ENCODE measurements at regions not wholly inside any gene's neighbourhood (a gene's known extent, or its start where the extent isn't known, plus 50 kb on each side); places are given as distances from the start of the nearest gene placed in this dataset.

DNA sequence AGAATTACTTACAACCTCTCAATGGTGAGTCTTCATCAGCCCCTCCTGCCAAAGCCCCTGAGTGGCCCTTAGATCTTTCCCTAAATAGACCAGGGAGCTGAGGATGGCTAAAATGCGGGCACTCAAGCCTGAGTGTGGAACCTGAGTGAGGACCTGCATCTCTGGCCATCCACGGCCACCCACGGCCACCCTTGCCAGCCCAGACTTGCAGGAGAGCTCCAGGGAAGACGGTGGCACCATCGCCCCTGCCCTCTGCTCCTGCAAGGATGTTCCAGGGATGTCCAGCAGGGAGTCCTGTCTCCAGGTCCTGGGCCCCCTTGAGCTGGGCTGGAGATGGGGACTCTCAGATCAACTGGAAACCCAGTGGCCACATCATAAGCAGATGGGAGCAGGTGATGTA, 68.2 kb upstream of the OLFM1 start:
- no peak for TF ChIP-seq RAD21 (conservative IDR thresholded peaks at IDR 0.05 in 1 of 2, IDR thresholded peaks at IDR 0.05 in 1 of 2)
- TF ChIP-seq ZNF302 (CRISPR knock-in tag; IDR thresholded peaks at IDR 0.05) = no peak
- TF ChIP-seq RCOR1 (IDR thresholded peaks at IDR 0.05; ENCODE audit: low read depth, low read length) = no peak
- TF ChIP-seq HDAC2 (IDR thresholded peaks at IDR 0.05) = no peak
- no peak for TF ChIP-seq HOXA7 (CRISPR knock-in tag; IDR thresholded peaks at IDR 0.05)
- TF ChIP-seq ZSCAN20 (CRISPR knock-in tag; IDR thresholded peaks at IDR 0.05) = no peak
- no peak for TF ChIP-seq POLR2A (IDR thresholded peaks at IDR 0.05; ENCODE audit: low read length)
- TF ChIP-seq FOSB (CRISPR knock-in tag; IDR thresholded peaks at IDR 0.05) = no peak
- TF ChIP-seq, protein P1, sequence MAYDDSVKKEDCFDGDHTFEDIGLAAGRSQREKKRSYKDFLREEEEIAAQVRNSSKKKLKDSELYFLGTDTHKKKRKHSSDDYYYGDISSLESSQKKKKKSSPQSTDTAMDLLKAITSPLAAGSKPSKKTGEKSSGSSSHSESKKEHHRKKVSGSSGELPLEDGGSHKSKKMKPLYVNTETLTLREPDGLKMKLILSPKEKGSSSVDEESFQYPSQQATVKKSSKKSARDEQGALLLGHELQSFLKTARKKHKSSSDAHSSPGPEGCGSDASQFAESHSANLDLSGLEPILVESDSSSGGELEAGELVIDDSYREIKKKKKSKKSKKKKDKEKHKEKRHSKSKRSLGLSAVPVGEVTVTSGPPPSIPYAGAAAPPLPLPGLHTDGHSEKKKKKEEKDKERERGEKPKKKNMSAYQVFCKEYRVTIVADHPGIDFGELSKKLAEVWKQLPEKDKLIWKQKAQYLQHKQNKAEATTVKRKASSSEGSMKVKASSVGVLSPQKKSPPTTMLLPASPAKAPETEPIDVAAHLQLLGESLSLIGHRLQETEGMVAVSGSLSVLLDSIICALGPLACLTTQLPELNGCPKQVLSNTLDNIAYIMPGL (CRISPR knock-in tag; IDR thresholded peaks at IDR 0.05; ENCODE audit: borderline replicate concordance) = no peak
- no peak for TF ChIP-seq SREBF2 (IDR thresholded peaks at IDR 0.05)
- no peak for TF ChIP-seq ZC3H11A (IDR thresholded peaks at IDR 0.05)
- TF ChIP-seq EP300 (IDR thresholded peaks at IDR 0.05) = no peak
- TF ChIP-seq, protein P2, sequence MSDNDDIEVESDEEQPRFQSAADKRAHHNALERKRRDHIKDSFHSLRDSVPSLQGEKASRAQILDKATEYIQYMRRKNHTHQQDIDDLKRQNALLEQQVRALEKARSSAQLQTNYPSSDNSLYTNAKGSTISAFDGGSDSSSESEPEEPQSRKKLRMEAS (IDR thresholded peaks at IDR 0.05) = no peak
- TF ChIP-seq NPAS2 (CRISPR knock-in tag; IDR thresholded peaks at IDR 0.05; ENCODE audit: borderline replicate concordance) = no peak
- TF ChIP-seq NFE2L2 (conservative IDR thresholded peaks at IDR 0.05; ENCODE audit: low read length) = no peak
- no peak for TF ChIP-seq CEBPB (IDR thresholded peaks at IDR 0.05)
- no peak for TF ChIP-seq HOXB13 (CRISPR knock-in tag; IDR thresholded peaks at IDR 0.05; ENCODE audit: low read depth)
- 6% methylated on average over 4 of the region's 5 CpGs for WGBS (ENCODE audit: missing lambda C conversion rate)
- ChIA-PET CTCF (no interaction called here), POLR2A (no interaction called here)
- H3K4me2 ChIP-seq = no peak overlapping the region
- no peaks in the 10 kb centered on the region for H3K9me3 ChIP-seq
- no peak for DNase-seq (ENCODE audit: low read depth in 1 of 2, low spot score in 1 of 2)
- H3K4me1 ChIP-seq = no peaks in the 10 kb centered on the region
- FAIRE-seq = no peak
- H3K4me3 ChIP-seq = no peak overlapping the region
- no peak; a peak in 1 of 6 replicates for ATAC-seq
- H3K27ac ChIP-seq = no peak overlapping the region

- no peaks in the 10 kb centered on the region for H3K4me1 ChIP-seq
- WGBS (ENCODE audit: missing lambda C conversion rate) = 16% methylated on average over 17 of the region's 24 CpGs
- ChIA-PET CTCF (interaction anchor here (1.2 to 1.5 kb wide), 2 partner anchors 10 to 182 kb away, joined by 3 read pairs; no protein-coding TSS in a partner anchor), POLR2A (no interaction called here)
- FAIRE-seq (no peak), DNase-seq (ENCODE audit: low read depth in 1 of 2, low spot score in 1 of 2) (no peak), ATAC-seq (no peak)
- H3K9me3 ChIP-seq = peaks cover 11% of the 10 kb centered on the region; the same call in 2 of the 3 replicates
- H3K4me2 ChIP-seq = no peak overlapping the region
- no peak overlapping the region for H3K27ac ChIP-seq
- TF ChIP-seq ZFP36 (IDR thresholded peaks at IDR 0.05; ENCODE audit: borderline replicate concordance, partially characterized antibody) (no peak), SMC3 (IDR thresholded peaks at IDR 0.05) (no peak), TP53 (CRISPR knock-in tag; IDR thresholded peaks at IDR 0.05) (no peak), POLR2A (IDR thresholded peaks at IDR 0.05; ENCODE audit: low read length) (no peak), RCOR1 (IDR thresholded peaks at IDR 0.05; ENCODE audit: low read depth, low read length) (no peak), JUN (IDR thresholded peaks at IDR 0.05) (no peak), PHF8 (IDR thresholded peaks at IDR 0.05; ENCODE audit: borderline replicate concordance, low read depth) (no peak), EHMT2 (IDR thresholded peaks at IDR 0.05; ENCODE audit: low read depth) (no peak), HOXB5 (CRISPR knock-in tag; IDR thresholded peaks at IDR 0.05) (no peak), FOSL2 (IDR thresholded peaks at IDR 0.05) (no peak), FOSL2 (CRISPR knock-in tag; IDR thresholded peaks at IDR 0.05) (no peak), CEBPB (IDR thresholded peaks at IDR 0.05) (no peak), NPAS2 (CRISPR knock-in tag; IDR thresholded peaks at IDR 0.05; ENCODE audit: borderline replicate concordance) (no peak), EHF (CRISPR knock-in tag; IDR thresholded peaks at IDR 0.05) (no peak), MAZ (IDR thresholded peaks at IDR 0.05; ENCODE audit: borderline replicate concordance, low read depth, low read length) (no peak)
- TF ChIP-seq, protein P1 (CRISPR knock-in tag; IDR thresholded peaks at IDR 0.05; ENCODE audit: borderline replicate concordance) = no peak
- TF ChIP-seq, protein P2 (IDR thresholded peaks at IDR 0.05) = no peak
- no peak overlapping the region for H3K4me3 ChIP-seq
Observed at GRCh38 chr9:135020481-135021392, 66.7 kb upstream of the OLFM1 start.

Data from A549 (cell line).